Gastrocnemius medialis (tissue), 4 donors: ENCODE measurements at regions not wholly inside any gene's neighbourhood (a gene's known extent, or its start where the extent isn't known, plus 50 kb on each side); places are given as distances from the start of the nearest gene placed in this dataset.

Experiments
- ATAC-seq, 2 donors: fragments of 150-250 bp; one replicate each; pipeline ENCODE4 v1.9.1; 2016
- DNase-seq, 2 donors: peaks; one replicate each; pipeline ENCODE4 v3.0.0-alpha.2; 2019
- H3K27ac ChIP-seq, 4 donors: fragments of 200-600 bp; sonication (generic); 1 replicate in 1 of 4; 2 replicates in 3 of 4; pipeline ENCODE4 v1.5.1; 2016 to 2018; ENCODE audit warnings: mild to moderate bottlenecking in 2 of 4, moderate library complexity in 1 of 4
- H3K27me3 ChIP-seq, 3 donors: fragments of 200-600 bp; sonication (generic) in 2 of 3; 1 replicate in 1 of 3; 2 replicates in 2 of 3; pipeline versions ENCODE4 v1.5.1 to v1.6.0; 2016 to 2019; ENCODE audit warnings: mild to moderate bottlenecking in 1 of 3, moderate library complexity in 1 of 3
- H3K36me3 ChIP-seq, 2 donors: fragments of 200-600 bp; sonication (generic) in 1 of 2; one replicate each; pipeline ENCODE4 v1.5.1; 2017 to 2018
- H3K4me1 ChIP-seq, 2 donors: fragments of 200-600 bp; sonication (generic) in 1 of 2; one replicate each; pipeline ENCODE4 v1.5.1; 2016 to 2017; ENCODE audit warnings: mild to moderate bottlenecking in 2 of 2
- H3K4me3 ChIP-seq, 4 donors: fragments of 200-600 bp; sonication (generic) in 3 of 4; 1 replicate in 1 of 4; 2 replicates in 3 of 4; pipeline ENCODE4 v1.5.1; 2016 to 2019; ENCODE audit warnings: mild to moderate bottlenecking in 2 of 4
- H3K9me3 ChIP-seq, 3 donors: fragments of 200-600 bp; sonication (generic) in 2 of 3; 1 replicate in 1 of 3; 2 replicates in 2 of 3; pipeline ENCODE4 v1.5.1; 2016 to 2019
- POLR2A ChIP-seq, 2 donors: fragments of 450-650 bp; IDR thresholded peaks; one replicate each; pipeline ENCODE4 v1.6.1; 2017; ENCODE audit warnings: antibody characterized with exemption in 2 of 2, mild to moderate bottlenecking in 2 of 2, moderate library complexity in 2 of 2
- in situ Hi-C, 4 donors: fragments of 200-750 bp; cut with MboI; loops; one replicate each; pipeline versions ENCODE4 v1.15.0 to v1.8.0; 2017; ENCODE audit warnings: low sequenced_read_pairs in 4 of 4
- intact Hi-C: fragments of 100-400 bp; cut with DNase I; formaldehyde crosslinking; loops from one replicate; pipeline ENCODE4 v1.15.1; 2023; ENCODE audit warnings: low total_unique reads
- TF ChIP-seq, protein P1 (sequence below), 5 experiments: fragments of 450-650 bp in 3 of 5; fragments of 200-600 bp in 2 of 5; sonication (generic) in 2 of 5; IDR thresholded peaks in 4 of 5; conservative IDR thresholded peaks in 1 of 5; 1 replicate in 4 of 5; 2 replicates in 1 of 5; pipeline ENCODE4 v1.5.1; 2016 to 2019; ENCODE audit warnings: antibody characterized with exemption in 5 of 5, mild to moderate bottlenecking in 3 of 5, moderate library complexity in 3 of 5

DNA sequence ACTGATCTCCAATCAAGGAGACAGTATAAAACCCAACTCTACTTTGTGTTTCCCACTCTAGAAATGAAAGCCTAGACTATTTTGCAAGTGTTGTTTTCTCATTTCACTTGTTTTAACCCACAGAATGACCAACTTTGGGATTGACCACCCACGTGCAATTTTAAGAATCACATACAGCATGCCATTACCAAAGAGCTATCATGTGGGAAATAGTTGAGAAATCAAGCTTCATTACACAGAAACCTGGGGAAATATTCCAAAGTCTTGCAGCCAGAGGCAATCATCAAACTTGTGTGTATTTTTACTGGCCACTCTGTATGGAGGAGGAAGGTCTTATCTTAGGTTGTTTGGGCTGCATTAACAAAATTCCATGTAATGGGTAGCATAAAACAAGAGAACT is 451.4 kb upstream of the DAB2 start:
- ATAC-seq, result no peak
- Histone ChIP-seq H3K4me3 (no peak overlapping the region), H3K36me3 (no peaks in the 10 kb centered on the region), H3K27ac (no peak overlapping the region), H3K9me3 (no peaks in the 10 kb centered on the region), H3K27me3 (no peaks in the 10 kb centered on the region), H3K4me1 (no peaks in the 10 kb centered on the region)
- DNase-seq, result no peak
- in situ Hi-C loops, result no loop called here
- intact Hi-C loops, result no loop called here
- TF ChIP-seq POLR2A (IDR thresholded peaks at IDR 0.05), result no peak
- TF ChIP-seq, protein P1, sequence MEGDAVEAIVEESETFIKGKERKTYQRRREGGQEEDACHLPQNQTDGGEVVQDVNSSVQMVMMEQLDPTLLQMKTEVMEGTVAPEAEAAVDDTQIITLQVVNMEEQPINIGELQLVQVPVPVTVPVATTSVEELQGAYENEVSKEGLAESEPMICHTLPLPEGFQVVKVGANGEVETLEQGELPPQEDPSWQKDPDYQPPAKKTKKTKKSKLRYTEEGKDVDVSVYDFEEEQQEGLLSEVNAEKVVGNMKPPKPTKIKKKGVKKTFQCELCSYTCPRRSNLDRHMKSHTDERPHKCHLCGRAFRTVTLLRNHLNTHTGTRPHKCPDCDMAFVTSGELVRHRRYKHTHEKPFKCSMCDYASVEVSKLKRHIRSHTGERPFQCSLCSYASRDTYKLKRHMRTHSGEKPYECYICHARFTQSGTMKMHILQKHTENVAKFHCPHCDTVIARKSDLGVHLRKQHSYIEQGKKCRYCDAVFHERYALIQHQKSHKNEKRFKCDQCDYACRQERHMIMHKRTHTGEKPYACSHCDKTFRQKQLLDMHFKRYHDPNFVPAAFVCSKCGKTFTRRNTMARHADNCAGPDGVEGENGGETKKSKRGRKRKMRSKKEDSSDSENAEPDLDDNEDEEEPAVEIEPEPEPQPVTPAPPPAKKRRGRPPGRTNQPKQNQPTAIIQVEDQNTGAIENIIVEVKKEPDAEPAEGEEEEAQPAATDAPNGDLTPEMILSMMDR (IDR thresholded peaks at IDR 0.05 in 4 of 5, conservative IDR thresholded peaks at IDR 0.05 in 1 of 5), result no peak

DNA sequence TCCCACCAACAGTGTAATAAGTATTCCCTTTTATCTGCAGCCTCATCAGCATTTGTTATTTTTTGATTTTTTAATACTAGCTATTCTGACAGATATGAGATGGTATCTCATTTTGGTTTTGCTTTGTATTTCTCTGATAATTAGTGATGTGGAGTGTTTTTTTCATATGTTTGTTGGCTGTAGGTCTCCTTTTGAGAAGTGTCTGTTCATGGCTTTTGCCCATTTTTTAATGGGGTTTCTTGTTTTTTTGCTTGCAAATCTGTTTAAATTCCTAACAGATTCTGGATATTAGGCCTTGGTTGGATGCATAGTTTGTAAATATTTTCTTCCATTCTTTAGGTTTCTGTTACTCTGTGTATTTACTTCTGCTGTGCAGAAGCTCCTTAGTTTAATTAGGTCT is 445.4 kb upstream of the DAB2 start:
- ATAC-seq (no peak), DNase-seq (no peak)
- Histone ChIP-seq H3K27ac (no peak overlapping the region), H3K9me3 (no peaks in the 10 kb centered on the region), H3K4me3 (no peak overlapping the region), H3K27me3 (no peaks in the 10 kb centered on the region), H3K36me3 (no peaks in the 10 kb centered on the region), H3K4me1 (no peaks in the 10 kb centered on the region)
- no peak for TF ChIP-seq POLR2A (IDR thresholded peaks at IDR 0.05)
- TF ChIP-seq, protein P1 (IDR thresholded peaks at IDR 0.05 in 4 of 5, conservative IDR thresholded peaks at IDR 0.05 in 1 of 5), result no peak
- in situ Hi-C loops (no loop called here), intact Hi-C loops (no loop called here)

DNA sequence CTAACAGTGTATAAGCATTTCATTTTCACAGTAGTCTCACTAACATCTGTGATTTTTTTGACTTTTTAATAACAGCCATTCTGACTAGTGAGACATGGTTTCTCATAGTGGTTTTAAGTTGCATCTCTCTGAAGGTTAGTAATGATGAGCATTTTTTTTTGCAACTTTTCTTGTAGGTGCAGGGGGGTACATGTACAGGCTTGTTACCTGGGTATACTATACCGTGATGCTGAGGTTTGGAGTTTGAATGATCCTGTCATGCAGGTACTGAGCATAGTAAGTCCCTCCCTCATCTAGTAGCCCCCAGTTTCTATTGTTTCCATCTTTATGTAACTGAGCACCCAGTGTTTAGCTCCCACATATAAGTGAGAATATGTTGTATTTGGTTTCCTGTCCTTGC is 444.6 kb upstream of the DAB2 start:
- Histone ChIP-seq H3K4me3 (no peak overlapping the region), H3K27ac (no peak overlapping the region), H3K9me3 (no peaks in the 10 kb centered on the region), H3K27me3 (no peaks in the 10 kb centered on the region), H3K36me3 (no peaks in the 10 kb centered on the region), H3K4me1 (no peaks in the 10 kb centered on the region)
- ATAC-seq (no peak), DNase-seq (no peak)
- no peak for TF ChIP-seq POLR2A (IDR thresholded peaks at IDR 0.05)
- TF ChIP-seq, protein P1 (IDR thresholded peaks at IDR 0.05 in 4 of 5, conservative IDR thresholded peaks at IDR 0.05 in 1 of 5), result no peak
- in situ Hi-C loops (no loop called here), intact Hi-C loops (no loop called here)

DNA sequence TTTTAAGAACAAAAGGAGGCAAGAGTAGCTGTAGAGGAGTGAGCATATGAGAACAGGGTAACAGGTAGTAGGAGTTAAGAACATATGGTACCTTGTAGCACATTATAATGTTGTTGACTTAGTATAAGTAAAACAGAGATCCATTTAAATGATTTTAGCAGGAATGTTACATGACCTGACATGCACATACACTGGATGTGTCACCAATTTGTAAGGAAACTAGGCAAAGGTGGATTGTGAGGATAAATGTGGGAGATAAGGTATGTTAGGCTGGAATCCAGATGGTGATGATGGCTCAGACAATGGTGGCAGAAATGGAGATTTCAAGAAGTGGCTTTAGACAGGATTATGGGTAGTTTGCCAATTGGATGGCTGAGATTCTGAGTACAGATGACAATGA is 443.1 kb upstream of the DAB2 start:
- ATAC-seq (no peak), DNase-seq (no peak)
- in situ Hi-C loops (no loop called here), intact Hi-C loops (no loop called here)
- H3K36me3 ChIP-seq, result no peaks in the 10 kb centered on the region
- no peak overlapping the region for H3K27ac ChIP-seq
- H3K4me3 ChIP-seq, result no peak overlapping the region
- no peaks in the 10 kb centered on the region for H3K9me3 ChIP-seq
- TF ChIP-seq POLR2A (IDR thresholded peaks at IDR 0.05), result no peak
- TF ChIP-seq, protein P1 (IDR thresholded peaks at IDR 0.05 in 4 of 5, conservative IDR thresholded peaks at IDR 0.05 in 1 of 5), result no peak
- no peaks in the 10 kb centered on the region for H3K27me3 ChIP-seq
- H3K4me1 ChIP-seq, result no peaks in the 10 kb centered on the region

DNA sequence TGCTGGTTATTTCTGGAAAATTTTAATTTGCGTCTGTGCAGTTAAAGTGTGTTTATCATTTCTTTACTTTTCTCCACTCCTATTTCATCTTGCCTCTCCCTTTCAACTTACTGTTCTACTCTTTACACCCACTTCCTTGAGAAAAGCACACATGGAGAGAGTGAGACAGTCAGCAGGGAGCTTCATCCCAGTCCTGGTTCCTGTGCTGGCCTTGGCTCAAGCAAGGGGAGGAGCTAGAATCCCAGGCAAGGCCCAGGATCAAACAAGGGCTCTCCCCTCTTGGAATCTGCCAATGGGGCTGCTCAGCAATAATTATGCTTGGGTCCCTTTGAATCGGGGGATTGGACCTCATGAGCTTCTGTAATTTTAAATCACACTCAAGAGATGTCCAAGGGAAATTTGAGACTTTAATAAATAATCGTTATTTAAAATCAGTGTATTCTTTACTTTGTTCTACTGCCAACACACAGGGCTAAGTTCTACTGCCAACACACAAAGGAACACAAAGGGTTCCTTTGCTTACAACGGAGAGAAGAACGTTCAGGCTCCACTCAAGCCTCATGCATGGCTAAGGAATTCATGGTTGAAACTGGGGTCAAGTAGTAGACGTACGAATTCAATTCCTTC is 439.3 kb upstream of the DAB2 start:
- Histone ChIP-seq H3K9me3 (no peaks in the 10 kb centered on the region), H3K36me3 (no peaks in the 10 kb centered on the region), H3K4me1 (no peaks in the 10 kb centered on the region), H3K4me3 (no peak overlapping the region), H3K27ac (no peak overlapping the region), H3K27me3 (no peaks in the 10 kb centered on the region)
- TF ChIP-seq, protein P1 (IDR thresholded peaks at IDR 0.05 in 4 of 5, conservative IDR thresholded peaks at IDR 0.05 in 1 of 5), result no peak
- TF ChIP-seq POLR2A (IDR thresholded peaks at IDR 0.05), result no peak
- in situ Hi-C loops (no loop called here), intact Hi-C loops (no loop called here)
- DNase-seq (no peak), ATAC-seq (no peak)
